GM21619 (cell line): ENCODE measurements at regions not wholly inside any gene's neighbourhood (a gene's known extent, or its start where the extent isn't known, plus 50 kb on each side); places are given as distances from the start of the nearest gene placed in this dataset.

Experiments used
- ATAC-seq: cut with Tn5 transposase; IDR thresholded peaks from one replicate; pipeline ENCODE4 v1.9.1; 2021; ENCODE audit not compliant: unreplicated experiment

GRCh38 chr2:164103271-164103670 lies 367.5 kb upstream of the FIGN start:
- no peak for ATAC-seq

GRCh38 chr2:164102366-164102765 lies 366.6 kb upstream of the FIGN start:
- no peak for ATAC-seq

- no peak for ATAC-seq
These were observed 355.9 kb upstream of the FIGN start for GRCh38 chr2:164091673-164092072.

- no peak for ATAC-seq
These were observed 354.7 kb upstream of the FIGN start for GRCh38 chr2:164090533-164090932.

GRCh38 chr2:164084066-164084465 lies 348.3 kb upstream of the FIGN start:
- ATAC-seq = no peak

- ATAC-seq = no peak
These were observed 344.7 kb upstream of the FIGN start for GRCh38 chr2:164080486-164080885.

- no peak for ATAC-seq
These were observed 343.4 kb upstream of the FIGN start for GRCh38 chr2:164079258-164079657.

GRCh38 chr2:164078421-164078820 lies 342.6 kb upstream of the FIGN start:
- ATAC-seq = no peak

GRCh38 chr2:164073101-164074074 lies 337.6 kb upstream of the FIGN start:
- no peak for ATAC-seq

- no peak for ATAC-seq
These were observed 333.7 kb upstream of the FIGN start for GRCh38 chr2:164069540-164069939.

- ATAC-seq = no peak
These were observed 332.3 kb upstream of the FIGN start for GRCh38 chr2:164068063-164068462.

- ATAC-seq = no peak
These were observed 330.3 kb upstream of the FIGN start for GRCh38 chr2:164066095-164066494.

- ATAC-seq = no peak
These were observed 329.2 kb upstream of the FIGN start for GRCh38 chr2:164065038-164065437.

GRCh38 chr2:164061129-164061746 lies 325.4 kb upstream of the FIGN start:
- peak; percentile 84 for ATAC-seq

- ATAC-seq = no peak
These were observed 324.2 kb upstream of the FIGN start for GRCh38 chr2:164060031-164060430.

GRCh38 chr2:164055623-164056022 lies 319.8 kb upstream of the FIGN start:
- ATAC-seq = no peak

- no peak for ATAC-seq
These were observed 318.8 kb upstream of the FIGN start for GRCh38 chr2:164054651-164055050.

- ATAC-seq = no peak
These were observed 317.2 kb upstream of the FIGN start for GRCh38 chr2:164053021-164053420.

GRCh38 chr2:164052006-164052405 lies 316.2 kb upstream of the FIGN start:
- no peak for ATAC-seq

GRCh38 chr2:164048729-164049128 lies 312.9 kb upstream of the FIGN start:
- no peak for ATAC-seq

GRCh38 chr2:164046040-164046439 lies 310.2 kb upstream of the FIGN start:
- no peak for ATAC-seq

GRCh38 chr2:164044622-164045021 lies 308.8 kb upstream of the FIGN start:
- no peak for ATAC-seq
